Lower lobe of right lung (tissue), 2 donors: ENCODE measurements at regions not wholly inside any gene's neighbourhood (a gene's known extent, or its start where the extent isn't known, plus 50 kb on each side); places are given as distances from the start of the nearest gene placed in this dataset.

Source experiments
- ATAC-seq, 2 donors: fragments of 200-7000 bp; cut with Tn5 transposase; one replicate each; pipeline ENCODE4 v1.9.1; 2020 to 2022; ENCODE audit warnings: mild to moderate bottlenecking in 2 of 2, moderate library complexity in 2 of 2
- DNase-seq: peaks from one replicate; pipeline ENCODE4 v3.0.0-alpha.2; 2020
- H3K27ac ChIP-seq: fragments of 200-600 bp; one replicate; pipeline ENCODE4 v1.8.0; 2022
- H3K27me3 ChIP-seq: fragments of 200-600 bp; one replicate; pipeline ENCODE4 v1.8.0; 2022; ENCODE audit warnings: low read depth
- H3K36me3 ChIP-seq: fragments of 200-600 bp; one replicate; pipeline ENCODE4 v1.8.0; 2022; ENCODE audit warnings: mild to moderate bottlenecking
- H3K4me1 ChIP-seq: fragments of 200-600 bp; one replicate; pipeline ENCODE4 v1.8.0; 2022
- H3K4me3 ChIP-seq: fragments of 200-600 bp; one replicate; pipeline ENCODE4 v1.8.0; 2022; ENCODE audit warnings: mild to moderate bottlenecking
- H3K9me3 ChIP-seq: fragments of 200-600 bp; one replicate; pipeline ENCODE4 v1.8.0; 2022
- intact Hi-C: fragments of 100-400 bp; cut with DNase I; formaldehyde crosslinking; loops from one replicate; pipeline ENCODE4 v1.11.0; 2022
- TF ChIP-seq, protein P1 (sequence below): fragments of 200-600 bp; IDR thresholded peaks from one replicate; pipeline ENCODE4 v1.8.0; 2022; ENCODE audit warnings: antibody characterized with exemption, mild to moderate bottlenecking
- donor health status: DM: no; HTN: yes; CAD: no; lungs with severe emphysema.

DNA sequence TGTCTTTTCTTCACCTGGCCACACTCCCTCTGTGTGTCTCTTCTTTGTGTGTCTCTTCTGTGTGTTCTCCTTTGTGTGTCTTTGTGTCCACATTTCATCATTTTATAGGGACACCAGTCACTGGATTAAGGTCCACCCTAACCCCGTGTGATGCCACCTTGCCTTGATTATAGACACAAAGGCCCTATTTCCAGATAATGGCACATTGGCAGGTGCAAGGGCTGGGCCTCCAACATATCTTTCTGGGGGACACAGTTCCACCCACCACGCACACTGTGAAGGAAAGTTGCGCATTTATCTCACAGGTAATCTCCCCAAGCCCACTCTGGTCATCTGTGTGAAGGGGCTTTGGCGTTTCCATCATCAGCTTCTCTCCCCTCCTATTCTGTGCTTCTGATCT is 334.6 kb upstream of the IRX1 start:
- DNase-seq = no peak
- H3K36me3 ChIP-seq = no peaks in the 10 kb centered on the region
- no peaks in the 10 kb centered on the region for H3K27me3 ChIP-seq
- TF ChIP-seq, protein P1, sequence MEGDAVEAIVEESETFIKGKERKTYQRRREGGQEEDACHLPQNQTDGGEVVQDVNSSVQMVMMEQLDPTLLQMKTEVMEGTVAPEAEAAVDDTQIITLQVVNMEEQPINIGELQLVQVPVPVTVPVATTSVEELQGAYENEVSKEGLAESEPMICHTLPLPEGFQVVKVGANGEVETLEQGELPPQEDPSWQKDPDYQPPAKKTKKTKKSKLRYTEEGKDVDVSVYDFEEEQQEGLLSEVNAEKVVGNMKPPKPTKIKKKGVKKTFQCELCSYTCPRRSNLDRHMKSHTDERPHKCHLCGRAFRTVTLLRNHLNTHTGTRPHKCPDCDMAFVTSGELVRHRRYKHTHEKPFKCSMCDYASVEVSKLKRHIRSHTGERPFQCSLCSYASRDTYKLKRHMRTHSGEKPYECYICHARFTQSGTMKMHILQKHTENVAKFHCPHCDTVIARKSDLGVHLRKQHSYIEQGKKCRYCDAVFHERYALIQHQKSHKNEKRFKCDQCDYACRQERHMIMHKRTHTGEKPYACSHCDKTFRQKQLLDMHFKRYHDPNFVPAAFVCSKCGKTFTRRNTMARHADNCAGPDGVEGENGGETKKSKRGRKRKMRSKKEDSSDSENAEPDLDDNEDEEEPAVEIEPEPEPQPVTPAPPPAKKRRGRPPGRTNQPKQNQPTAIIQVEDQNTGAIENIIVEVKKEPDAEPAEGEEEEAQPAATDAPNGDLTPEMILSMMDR = no peak
- H3K4me1 ChIP-seq = no peaks in the 10 kb centered on the region
- H3K4me3 ChIP-seq = no peak overlapping the region
- intact Hi-C loops = no loop called here
- no peak for ATAC-seq
- H3K9me3 ChIP-seq = no peaks in the 10 kb centered on the region
- H3K27ac ChIP-seq = no peak overlapping the region

DNA sequence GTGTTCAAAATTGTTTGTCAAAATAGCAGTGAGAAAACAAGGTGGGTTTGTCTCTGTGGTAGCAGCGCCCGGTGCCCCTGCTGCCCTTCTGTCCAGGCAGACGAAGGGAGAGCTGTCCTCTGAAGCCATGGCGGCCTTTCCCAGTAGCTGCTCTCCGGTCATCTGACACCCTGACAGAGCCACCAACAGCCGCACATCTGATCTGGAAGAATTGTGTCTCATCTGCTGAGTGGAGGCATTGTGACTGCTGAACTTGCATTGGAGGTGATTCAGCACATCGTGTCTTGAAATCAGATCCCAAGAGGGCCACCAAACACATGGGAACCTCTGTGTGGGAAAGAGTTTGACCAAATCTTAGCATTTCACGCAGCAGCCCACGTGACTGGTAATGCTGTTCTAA is 337.6 kb upstream of the IRX1 start:
- H3K36me3 ChIP-seq = no peaks in the 10 kb centered on the region
- H3K27ac ChIP-seq = no peak overlapping the region
- ATAC-seq = no peak
- no peaks in the 10 kb centered on the region for H3K9me3 ChIP-seq
- TF ChIP-seq, protein P1 = no peak
- no peaks in the 10 kb centered on the region for H3K4me1 ChIP-seq
- H3K27me3 ChIP-seq = no peaks in the 10 kb centered on the region
- intact Hi-C loops = no loop called here
- no peak for DNase-seq
- no peak overlapping the region for H3K4me3 ChIP-seq

DNA sequence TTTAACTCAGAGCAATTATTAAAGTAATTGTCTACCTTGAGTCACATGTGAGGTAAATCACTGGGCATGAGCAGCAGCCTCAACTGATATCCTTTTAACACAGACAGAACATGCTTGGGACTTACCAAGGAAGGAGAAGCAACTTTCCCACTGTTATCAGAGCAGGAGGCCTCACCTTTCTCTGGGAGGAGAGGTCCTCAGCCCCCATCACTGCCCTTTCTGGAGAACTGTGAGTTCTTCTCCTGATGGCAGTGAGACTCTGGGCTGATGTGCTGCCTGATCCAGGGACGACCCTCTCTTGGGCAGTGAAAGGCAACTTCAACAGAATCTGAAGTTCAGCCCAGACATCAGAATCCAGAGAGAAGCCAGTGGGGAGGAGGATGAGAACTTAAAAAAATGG is 343.4 kb upstream of the IRX1 start:
- no peaks in the 10 kb centered on the region for H3K36me3 ChIP-seq
- no peaks in the 10 kb centered on the region for H3K9me3 ChIP-seq
- no peaks in the 10 kb centered on the region for H3K4me1 ChIP-seq
- intact Hi-C loops = no loop called here
- no peak for DNase-seq
- H3K27ac ChIP-seq = no peak overlapping the region
- no peaks in the 10 kb centered on the region for H3K27me3 ChIP-seq
- H3K4me3 ChIP-seq = no peak overlapping the region
- TF ChIP-seq, protein P1 = no peak
- no peak for ATAC-seq

DNA sequence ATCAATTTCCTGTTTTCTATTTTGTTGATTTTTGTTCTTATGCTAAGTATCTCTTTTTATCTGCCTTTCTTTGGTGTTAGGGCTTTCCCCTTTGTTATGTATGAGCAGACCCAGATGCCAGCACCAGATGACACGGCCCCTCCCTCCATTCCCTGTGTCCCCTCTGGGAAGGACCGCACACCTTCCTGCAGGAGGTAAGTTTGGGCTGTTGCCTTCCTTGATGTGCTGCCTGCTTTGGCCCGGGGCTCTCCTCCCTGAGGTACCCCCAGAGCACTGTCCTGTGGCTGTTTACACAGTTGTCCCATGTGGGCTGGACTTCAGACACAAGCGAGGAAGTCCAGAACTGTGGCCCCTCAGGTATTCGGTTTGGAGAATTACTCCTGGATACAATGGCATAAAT is 343.8 kb upstream of the IRX1 start:
- intact Hi-C loops = no loop called here
- H3K9me3 ChIP-seq = no peaks in the 10 kb centered on the region
- ATAC-seq (no peak), DNase-seq (no peak)
- H3K36me3 ChIP-seq = no peaks in the 10 kb centered on the region
- no peak overlapping the region for H3K4me3 ChIP-seq
- TF ChIP-seq, protein P1 = no peak
- no peak overlapping the region for H3K27ac ChIP-seq
- no peaks in the 10 kb centered on the region for H3K27me3 ChIP-seq
- H3K4me1 ChIP-seq = no peaks in the 10 kb centered on the region

DNA sequence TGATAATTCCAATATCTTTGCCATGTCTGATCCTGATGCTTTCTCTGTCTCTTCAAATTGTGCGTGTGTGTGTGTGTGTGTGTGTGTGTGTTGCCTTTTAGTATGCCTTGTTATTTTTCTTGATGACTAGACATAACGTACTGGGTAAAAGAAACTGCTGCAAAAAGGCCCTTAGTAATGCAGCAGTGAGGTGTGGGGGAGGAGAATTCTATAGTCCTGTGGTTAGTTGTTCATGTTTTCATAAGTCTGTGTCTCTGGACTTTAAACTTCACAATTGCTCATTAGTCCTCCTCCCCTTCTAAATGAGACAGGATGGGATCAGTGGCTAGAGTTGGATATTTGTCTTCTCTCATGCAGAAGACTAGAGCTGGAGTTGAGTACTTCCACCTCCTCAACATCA is 346.2 kb upstream of the IRX1 start:
- ATAC-seq (no peak), DNase-seq (no peak)
- Histone ChIP-seq H3K36me3 (no peaks in the 10 kb centered on the region), H3K4me3 (no peak overlapping the region), H3K9me3 (no peaks in the 10 kb centered on the region), H3K27ac (no peak overlapping the region), H3K4me1 (no peaks in the 10 kb centered on the region), H3K27me3 (no peaks in the 10 kb centered on the region)
- intact Hi-C loops = no loop called here
- TF ChIP-seq, protein P1 = no peak

DNA sequence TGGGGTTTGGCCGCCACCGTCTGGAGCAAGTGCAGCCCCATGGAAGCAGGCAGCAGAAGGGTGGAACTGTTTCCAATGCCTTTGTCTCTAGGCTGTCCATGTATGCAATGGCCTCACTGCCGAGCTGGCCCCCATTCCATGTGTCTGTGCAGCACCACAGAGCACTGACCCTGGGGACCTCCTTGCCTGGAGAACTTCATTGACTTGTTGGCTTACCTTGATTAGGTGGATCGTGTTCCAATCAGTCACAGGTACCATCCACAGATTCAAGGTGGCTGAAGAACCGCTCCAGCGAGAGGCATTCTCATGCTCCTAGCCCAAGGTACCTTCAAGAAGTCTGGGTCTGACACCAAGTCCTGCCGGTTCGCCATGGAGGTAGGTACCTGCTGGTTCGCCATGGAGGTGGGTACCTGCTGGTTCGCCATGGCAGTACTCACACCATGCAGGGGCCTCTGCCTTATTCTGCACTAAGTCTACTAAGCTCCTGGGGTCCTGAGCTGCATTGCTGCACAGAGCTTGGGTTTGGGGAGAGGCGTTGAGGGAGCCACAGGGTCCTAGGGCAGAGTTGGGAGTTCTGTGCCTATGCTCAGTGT is 358.3 kb upstream of the IRX1 start:
- TF ChIP-seq, protein P1 = no peak
- Histone ChIP-seq H3K36me3 (no peaks in the 10 kb centered on the region), H3K9me3 (no peaks in the 10 kb centered on the region), H3K4me3 (no peak overlapping the region), H3K27me3 (no peaks in the 10 kb centered on the region), H3K4me1 (no peaks in the 10 kb centered on the region), H3K27ac (no peak overlapping the region)
- ATAC-seq (no peak), DNase-seq (no peak)
- intact Hi-C loops = no loop called here
